HG03460 (cell line): ENCODE measurements at regions not wholly inside any gene's neighbourhood (a gene's known extent, or its start where the extent isn't known, plus 50 kb on each side); places are given as distances from the start of the nearest gene placed in this dataset.
"Not testable (repeated sequence)": the region's sequence is repeated elsewhere in the genome, so short reads cannot be mapped to it uniquely, and the experiment has no call there.

ENCODE experiments used
- ATAC-seq: cut with Tn5 transposase; IDR thresholded peaks from one replicate; pipeline ENCODE4 v1.9.1; 2021; ENCODE audit not compliant: unreplicated experiment

- no peak for ATAC-seq
Observed at GRCh38 chr1:224529844-224530243, 86.3 kb upstream of the CNIH3 start.

GRCh38 chr1:224533517-224533916, 82.6 kb upstream of the CNIH3 start:
- no peak for ATAC-seq

DNA sequence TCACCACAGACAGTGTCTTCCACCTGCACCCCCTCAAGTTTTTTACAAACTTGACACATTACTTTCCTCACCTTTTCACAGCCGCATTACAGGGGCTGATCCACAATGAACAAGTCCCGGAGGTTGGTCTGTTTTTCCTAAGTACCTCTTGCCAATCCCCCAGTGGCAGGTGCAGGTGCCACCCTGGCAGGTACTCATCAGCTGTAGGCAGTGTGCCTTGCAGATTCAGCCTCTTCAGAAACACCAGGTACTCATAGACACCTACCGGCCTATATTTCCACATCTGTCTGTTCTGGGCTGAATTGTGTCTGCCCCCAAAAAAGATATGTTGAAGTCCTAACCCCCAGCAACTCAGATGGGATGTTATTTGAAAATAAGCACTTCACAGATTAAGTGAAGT, 81.4 kb upstream of the CNIH3 start:
- no peak for ATAC-seq

DNA sequence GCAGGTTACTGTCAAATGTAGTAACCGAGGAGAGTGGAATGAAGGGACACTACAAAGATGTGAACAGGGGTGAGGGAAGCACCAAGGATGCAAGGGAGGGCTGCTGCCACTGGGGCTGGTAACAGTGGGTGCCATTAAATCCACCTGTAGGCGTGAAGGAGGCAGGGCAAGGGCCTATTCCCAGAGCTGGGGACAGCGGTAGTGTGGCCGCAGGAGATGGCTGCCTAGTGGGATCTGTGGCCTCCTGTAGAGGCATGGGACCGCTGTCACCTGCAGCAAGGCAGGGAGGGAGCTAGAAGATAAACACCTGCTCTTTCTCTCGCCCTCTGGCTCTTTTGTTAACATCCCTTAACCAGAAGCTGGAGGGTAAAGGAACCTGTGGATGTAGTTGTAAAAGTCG, 80.5 kb upstream of the CNIH3 start:
- ATAC-seq = no peak

GRCh38 chr1:224539971-224540370, 76.1 kb upstream of the CNIH3 start:
- no peak for ATAC-seq

- no peak for ATAC-seq
Observed at GRCh38 chr1:224540535-224540934, 75.6 kb upstream of the CNIH3 start.

DNA sequence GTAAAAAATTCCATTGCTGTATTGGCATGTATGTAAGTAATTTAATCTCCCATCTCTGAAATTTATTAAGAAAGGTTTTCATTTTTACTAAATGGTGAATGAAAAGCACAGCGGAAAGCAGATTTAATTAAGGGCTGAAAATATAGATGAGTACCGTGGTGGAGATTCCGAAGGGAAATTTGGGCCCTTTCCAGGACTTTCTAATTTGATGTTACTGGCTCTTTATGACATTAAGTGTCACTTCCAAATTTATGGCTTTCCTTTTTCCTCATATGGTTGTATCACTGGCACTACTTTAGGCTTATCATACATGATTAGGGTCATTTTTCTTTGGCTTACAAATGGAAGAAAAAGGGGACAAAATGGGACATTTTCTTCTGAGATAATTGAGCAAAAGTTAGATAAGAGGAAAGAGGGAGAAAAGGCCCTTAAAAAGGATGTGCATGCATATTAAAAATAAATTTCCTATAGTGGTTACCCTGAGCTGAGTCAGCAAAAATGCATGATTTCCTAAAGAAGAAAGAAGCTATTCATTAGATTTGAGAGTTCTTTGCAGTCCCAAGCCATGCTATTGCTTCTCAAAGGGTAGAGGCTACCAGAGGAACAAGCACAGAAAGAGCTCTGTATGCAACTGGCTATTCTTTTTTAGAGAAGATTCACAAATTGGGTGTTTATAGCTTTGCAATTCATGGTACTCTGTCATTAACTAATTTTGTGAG, 74.9 kb upstream of the CNIH3 start:
- ATAC-seq = no peak

DNA sequence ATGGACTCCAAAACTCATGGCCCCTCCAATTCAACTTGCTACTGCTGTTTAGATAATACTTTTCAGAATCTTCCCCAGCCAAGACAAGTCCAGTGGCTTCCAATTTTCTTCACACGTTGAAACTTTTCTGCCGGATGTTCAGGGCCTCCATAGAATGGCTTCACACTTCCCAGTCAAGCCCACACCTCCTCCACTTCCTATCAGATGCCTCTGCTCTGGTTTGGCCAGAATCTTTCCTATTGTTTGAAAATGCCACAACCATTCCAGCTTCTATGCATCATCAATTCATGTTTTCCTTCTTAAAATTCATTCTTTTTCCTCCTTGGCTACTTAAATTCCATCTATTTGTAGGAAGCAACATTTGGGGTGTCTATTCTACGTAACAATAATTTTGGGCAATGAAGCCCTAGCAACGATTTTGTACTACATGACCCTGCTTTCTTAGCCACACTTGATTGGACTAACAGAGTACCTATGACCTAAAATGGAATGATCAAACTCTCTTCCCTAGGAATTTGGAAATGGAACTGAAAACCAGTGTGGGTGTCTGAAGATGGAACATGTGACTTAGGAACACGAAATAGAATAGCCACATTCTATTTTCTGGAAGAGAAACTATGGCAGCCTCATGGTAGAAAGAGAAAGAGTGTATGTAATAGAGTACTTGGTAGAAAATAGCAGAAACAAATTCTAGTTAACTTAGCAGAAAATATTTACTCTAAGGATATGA, 74.1 kb upstream of the CNIH3 start:
- no peak for ATAC-seq

- no peak for ATAC-seq
Observed at GRCh38 chr1:224542783-224543440, 73.2 kb upstream of the CNIH3 start.

GRCh38 chr1:224543453-224543852, 72.7 kb upstream of the CNIH3 start:
- no peak for ATAC-seq

GRCh38 chr1:224544346-224545110, 71.6 kb upstream of the CNIH3 start:
- ATAC-seq = no peak

GRCh38 chr1:224545571-224545970, 70.5 kb upstream of the CNIH3 start:
- no peak for ATAC-seq

DNA sequence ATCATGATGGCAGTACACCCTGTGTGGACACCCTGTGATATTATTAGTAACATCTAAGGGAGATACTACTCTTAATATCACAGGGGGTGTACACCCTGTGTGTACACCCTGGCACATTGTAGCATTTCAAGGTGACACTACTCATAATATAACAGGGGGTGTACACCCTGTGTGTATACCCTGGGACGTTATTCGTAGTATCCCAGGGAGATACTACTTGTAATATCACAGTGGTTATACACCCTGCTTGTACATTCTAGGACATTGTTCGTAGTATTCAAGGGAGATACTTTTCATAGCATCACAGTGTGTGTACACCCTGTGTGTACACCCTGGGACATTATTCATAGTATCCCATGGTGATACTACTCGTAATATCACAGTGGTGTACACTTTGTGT, 67.4 kb upstream of the CNIH3 start:
- ATAC-seq = no peak

DNA sequence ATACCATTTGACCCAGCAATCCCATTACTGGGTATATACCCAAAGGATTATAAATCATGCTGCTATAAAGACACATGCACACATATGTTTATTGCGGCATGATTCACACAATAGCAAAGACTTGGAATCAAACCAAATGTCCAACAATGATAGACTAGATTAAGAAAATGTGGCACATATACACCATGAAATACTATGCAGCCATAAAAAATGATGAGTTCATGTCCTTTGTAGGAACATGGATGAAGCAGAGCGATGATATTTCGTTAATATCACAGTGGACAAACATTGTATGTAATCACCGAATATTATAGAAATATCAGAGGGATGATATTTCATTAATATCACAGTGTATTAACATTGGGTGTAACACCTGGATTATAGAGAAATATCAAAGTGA, 64.9 kb upstream of the CNIH3 start:
- not testable (repeated sequence) for ATAC-seq

DNA sequence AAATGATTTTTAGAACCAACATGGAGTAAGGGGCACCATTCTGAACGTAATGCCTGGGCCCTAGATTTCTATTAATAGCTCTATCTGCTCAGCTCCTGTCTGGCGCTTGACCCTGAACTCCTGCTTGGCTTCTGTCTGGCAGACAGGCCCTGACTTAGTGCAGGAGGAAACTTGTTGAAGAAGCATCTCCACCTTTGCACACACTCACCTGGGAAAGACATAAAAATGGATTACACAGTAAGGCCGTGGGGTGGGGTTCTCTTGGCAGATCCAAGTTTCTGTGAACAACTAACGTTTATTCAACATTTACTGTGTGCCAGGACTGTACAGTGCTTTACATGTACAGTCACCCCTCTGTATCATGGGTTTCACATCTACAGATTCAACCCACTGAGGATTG, 62.1 kb upstream of the CNIH3 start:
- no peak for ATAC-seq

DNA sequence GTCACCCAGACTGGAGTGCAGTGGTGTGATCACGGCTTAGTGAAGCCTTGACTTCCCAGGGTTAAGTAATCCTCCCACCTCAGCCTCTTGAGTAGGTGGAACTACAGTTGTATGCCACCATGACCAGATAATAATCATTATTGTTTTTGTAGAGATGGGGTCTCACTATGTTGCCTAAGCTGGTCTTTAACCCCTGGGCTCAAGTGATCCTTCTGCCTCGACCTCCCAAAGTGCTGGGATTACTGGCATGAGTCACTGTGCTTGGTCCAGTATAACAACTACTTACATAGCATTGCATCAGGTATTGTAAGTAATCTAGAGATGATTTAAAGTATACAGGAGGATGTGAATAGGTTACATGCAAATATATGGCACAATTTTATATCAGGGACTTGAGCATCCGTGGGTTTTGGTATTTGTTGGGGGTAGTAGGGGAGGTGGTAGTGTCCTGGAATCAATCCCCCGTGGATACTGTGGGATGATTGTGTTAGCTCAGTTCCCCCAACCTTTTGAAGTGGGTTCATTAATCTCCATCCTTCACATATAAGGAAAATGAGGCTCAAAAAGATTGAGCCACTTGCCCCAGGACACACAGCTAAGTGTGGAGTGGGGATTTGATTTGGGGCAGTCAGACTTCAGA, 61.4 kb upstream of the CNIH3 start:
- ATAC-seq = no peak

GRCh38 chr1:224558904-224559303, 57.2 kb upstream of the CNIH3 start:
- no peak for ATAC-seq

DNA sequence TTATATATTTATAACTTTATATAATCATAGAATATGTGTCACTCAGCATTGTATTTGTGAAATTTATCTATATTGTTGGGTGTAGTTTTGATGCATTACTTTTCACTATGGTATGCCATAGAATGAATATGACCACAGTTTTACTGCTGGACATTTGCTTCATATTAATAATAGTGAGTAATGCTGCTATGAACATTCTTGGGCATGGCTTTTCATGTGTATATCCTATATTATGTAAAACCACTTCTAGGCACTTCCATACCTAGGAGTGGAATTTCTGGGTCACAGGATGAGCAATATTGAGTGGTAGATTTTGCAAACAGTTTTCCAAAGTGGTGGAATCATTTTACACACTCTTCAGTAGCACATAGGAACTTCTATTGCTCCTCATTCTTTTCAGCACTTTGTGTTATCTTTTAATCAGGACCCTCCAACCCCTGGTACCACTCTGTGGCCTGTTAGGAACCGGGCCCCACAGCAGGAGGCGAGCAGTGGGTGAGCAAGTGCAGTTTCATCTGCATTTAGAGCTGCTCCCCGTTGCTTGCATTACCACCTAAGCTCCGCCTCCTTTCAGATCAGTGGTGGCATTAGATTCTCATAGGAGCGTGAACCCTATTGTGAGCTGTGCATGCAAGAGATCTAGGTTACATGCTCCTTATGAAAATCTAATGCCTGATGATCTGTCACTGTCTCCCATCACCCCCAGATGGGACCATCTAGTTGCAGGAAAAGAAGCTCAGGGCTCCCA, 56.0 kb upstream of the CNIH3 start:
- no peak for ATAC-seq

- ATAC-seq = not testable (repeated sequence)
Observed at GRCh38 chr1:224562881-224563280, 53.2 kb upstream of the CNIH3 start.

GRCh38 chr1:224563666-224564065, 52.5 kb upstream of the CNIH3 start:
- no peak for ATAC-seq
